Prostate gland (tissue), 2 donors: ENCODE measurements at regions not wholly inside any gene's neighbourhood (a gene's known extent, or its start where the extent isn't known, plus 50 kb on each side); places are given as distances from the start of the nearest gene placed in this dataset.

Source experiments
- POLR2A ChIP-seq: fragments of 450-650 bp; IDR thresholded peaks from one replicate; pipeline ENCODE4 v1.6.1; 2016; ENCODE audit warnings: antibody characterized with exemption, mild to moderate bottlenecking
- TF ChIP-seq, protein P1 (sequence below), 4 experiments: fragments of 200-600 bp in 2 of 4; fragments of 450-650 bp in 2 of 4; sonication (generic) in 2 of 4; IDR thresholded peaks; 1 replicate in 3 of 4; 2 replicates in 1 of 4; pipeline ENCODE4 v1.5.1; 2016 to 2019; ENCODE audit warnings: antibody characterized with exemption in 4 of 4, mild to moderate bottlenecking in 2 of 4, moderate library complexity in 2 of 4

DNA sequence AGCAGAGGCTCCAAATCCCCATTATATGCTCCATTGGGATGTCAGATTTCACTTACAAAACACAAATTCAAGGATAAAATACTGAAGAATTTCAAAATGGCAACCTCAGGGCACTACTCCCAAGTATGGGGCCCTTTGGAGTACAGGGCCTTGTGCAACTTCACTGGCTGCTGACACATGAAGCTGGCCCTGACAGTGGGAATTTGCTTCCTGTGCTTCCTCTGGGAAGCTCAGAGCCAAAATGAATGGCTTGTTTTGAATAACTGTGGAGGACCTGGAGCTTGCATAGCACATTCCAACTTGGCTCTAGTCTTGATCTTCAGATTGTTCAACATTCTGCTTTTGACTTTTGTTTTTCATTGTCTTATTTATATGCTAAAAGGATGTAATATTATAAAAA, 52.3 kb upstream of the HNF1B start:
- TF ChIP-seq, protein P1, sequence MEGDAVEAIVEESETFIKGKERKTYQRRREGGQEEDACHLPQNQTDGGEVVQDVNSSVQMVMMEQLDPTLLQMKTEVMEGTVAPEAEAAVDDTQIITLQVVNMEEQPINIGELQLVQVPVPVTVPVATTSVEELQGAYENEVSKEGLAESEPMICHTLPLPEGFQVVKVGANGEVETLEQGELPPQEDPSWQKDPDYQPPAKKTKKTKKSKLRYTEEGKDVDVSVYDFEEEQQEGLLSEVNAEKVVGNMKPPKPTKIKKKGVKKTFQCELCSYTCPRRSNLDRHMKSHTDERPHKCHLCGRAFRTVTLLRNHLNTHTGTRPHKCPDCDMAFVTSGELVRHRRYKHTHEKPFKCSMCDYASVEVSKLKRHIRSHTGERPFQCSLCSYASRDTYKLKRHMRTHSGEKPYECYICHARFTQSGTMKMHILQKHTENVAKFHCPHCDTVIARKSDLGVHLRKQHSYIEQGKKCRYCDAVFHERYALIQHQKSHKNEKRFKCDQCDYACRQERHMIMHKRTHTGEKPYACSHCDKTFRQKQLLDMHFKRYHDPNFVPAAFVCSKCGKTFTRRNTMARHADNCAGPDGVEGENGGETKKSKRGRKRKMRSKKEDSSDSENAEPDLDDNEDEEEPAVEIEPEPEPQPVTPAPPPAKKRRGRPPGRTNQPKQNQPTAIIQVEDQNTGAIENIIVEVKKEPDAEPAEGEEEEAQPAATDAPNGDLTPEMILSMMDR (IDR thresholded peaks at IDR 0.05): no peak
- TF ChIP-seq POLR2A: no peak
